ENCODE measurements at regions not wholly inside any gene's neighbourhood (a gene's known extent, or its start where the extent isn't known, plus 50 kb on each side); places are given as distances from the start of the nearest gene placed in this dataset.

DNA sequence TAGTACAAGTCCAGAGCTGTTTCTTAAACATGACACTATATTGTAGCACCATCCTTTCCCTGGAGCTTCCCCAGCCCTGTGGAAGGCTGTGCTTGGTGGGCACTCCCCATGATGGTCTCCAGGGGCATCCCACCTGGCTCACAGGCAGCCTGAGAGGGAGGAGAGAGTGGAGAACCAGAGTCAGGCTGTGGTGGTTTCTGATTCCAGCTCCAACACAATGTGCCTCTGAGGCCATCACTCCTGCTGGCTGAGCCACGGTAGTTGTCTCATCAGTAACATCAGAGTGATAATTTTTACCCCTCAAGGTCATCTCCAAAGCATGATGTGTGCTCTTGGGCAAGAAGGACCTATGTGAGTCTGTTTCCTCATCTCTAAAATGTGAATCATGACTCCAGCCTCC is 398.0 kb downstream of the CDK5RAP2 start:
- TF ChIP-seq, protein P1, sequence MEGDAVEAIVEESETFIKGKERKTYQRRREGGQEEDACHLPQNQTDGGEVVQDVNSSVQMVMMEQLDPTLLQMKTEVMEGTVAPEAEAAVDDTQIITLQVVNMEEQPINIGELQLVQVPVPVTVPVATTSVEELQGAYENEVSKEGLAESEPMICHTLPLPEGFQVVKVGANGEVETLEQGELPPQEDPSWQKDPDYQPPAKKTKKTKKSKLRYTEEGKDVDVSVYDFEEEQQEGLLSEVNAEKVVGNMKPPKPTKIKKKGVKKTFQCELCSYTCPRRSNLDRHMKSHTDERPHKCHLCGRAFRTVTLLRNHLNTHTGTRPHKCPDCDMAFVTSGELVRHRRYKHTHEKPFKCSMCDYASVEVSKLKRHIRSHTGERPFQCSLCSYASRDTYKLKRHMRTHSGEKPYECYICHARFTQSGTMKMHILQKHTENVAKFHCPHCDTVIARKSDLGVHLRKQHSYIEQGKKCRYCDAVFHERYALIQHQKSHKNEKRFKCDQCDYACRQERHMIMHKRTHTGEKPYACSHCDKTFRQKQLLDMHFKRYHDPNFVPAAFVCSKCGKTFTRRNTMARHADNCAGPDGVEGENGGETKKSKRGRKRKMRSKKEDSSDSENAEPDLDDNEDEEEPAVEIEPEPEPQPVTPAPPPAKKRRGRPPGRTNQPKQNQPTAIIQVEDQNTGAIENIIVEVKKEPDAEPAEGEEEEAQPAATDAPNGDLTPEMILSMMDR (conservative IDR thresholded peaks at IDR 0.05; ENCODE audit: low read depth, low read length): no peak
- TF ChIP-seq EZH2 (IDR thresholded peaks at IDR 0.05; ENCODE audit: borderline replicate concordance, low read depth, low read length, poor library complexity, severe bottlenecking): no peak
